Psoas muscle (tissue), 7 donors: ENCODE measurements at regions not wholly inside any gene's neighbourhood (a gene's known extent, or its start where the extent isn't known, plus 50 kb on each side); places are given as distances from the start of the nearest gene placed in this dataset.

Experiments
- ATAC-seq, 4 donors: fragments of 200-7000 bp; cut with Tn5 transposase; one replicate each; pipeline ENCODE4 v1.9.1; 2020; ENCODE audit warnings: moderate library complexity in 3 of 4, mild to moderate bottlenecking in 2 of 4
- DNase-seq, 2 donors: peaks; one replicate each; pipeline ENCODE4 v3.0.0-alpha.2; 2020
- H3K27ac ChIP-seq: fragments of 200-600 bp; one replicate; pipeline ENCODE4 v1.8.0; 2022
- H3K27me3 ChIP-seq, 3 donors: fragments of 200-600 bp in 1 of 3; one replicate each; pipeline versions ENCODE4 v1.6.1 to v1.8.0; 2013 to 2022; ENCODE audit warnings: low read length in 2 of 3, mild to moderate bottlenecking in 2 of 3, moderate library complexity in 1 of 3; ENCODE audit not compliant: insufficient read depth in 3 of 3
- H3K36me3 ChIP-seq, 2 donors: fragments of 200-600 bp in 1 of 2; one replicate each; pipeline versions ENCODE4 v1.6.1 to v1.8.0; 2013 to 2022; ENCODE audit warnings: low read depth in 1 of 2, mild to moderate bottlenecking in 1 of 2, moderate library complexity in 1 of 2; ENCODE audit not compliant: insufficient read depth in 1 of 2
- H3K4me1 ChIP-seq: fragments of 200-600 bp; one replicate; pipeline ENCODE4 v1.8.0; 2022
- H3K4me3 ChIP-seq: fragments of 200-600 bp; one replicate; pipeline ENCODE4 v1.8.0; 2022; ENCODE audit warnings: mild to moderate bottlenecking
- H3K9me3 ChIP-seq: fragments of 200-600 bp; one replicate; pipeline ENCODE4 v1.8.0; 2022
- CTCF ChIP-seq: fragments of 200-600 bp; IDR thresholded peaks from one replicate; pipeline ENCODE4 v1.8.0; 2022; ENCODE audit warnings: antibody characterized with exemption
- WGBS, 3 donors: extraction: QIAGEN DNeasy Blood & Tissue Kit; methylation state at CpG; one replicate each; pipeline versions ENCODE4 v1.1.6 to v1.1.7; 2013; 5-methylcytosine and 5-hydroxymethylcytosine counted together
- intact Hi-C, 2 donors: fragments of 100-400 bp; cut with DNase I; formaldehyde crosslinking; loops; one replicate each; pipeline versions ENCODE4 v1.11.0 to v1.14.2; 2022
- donor health status: healthy with polysubstance abuse.
- donor health status: DM: no; HTN: no; CAD: no; lungs with moderate emphysema.
- donor health status: Bipolar disorder and iron deficiency.
- donor health status: healthy.
- donor health status: DM: yes; HTN: yes; CAD: no.
- donor health status: DM: no; HTN: no; CAD: no.
- donor health status: DM: yes; HTN: yes; CAD: no.

GRCh38 chr3:132159145-132159544 lies 124.3 kb upstream of the CPNE4 start:
- DNase-seq (no peak), ATAC-seq (no peak)
- no peaks in the 10 kb centered on the region for H3K9me3 ChIP-seq
- no peaks in the 10 kb centered on the region for H3K4me1 ChIP-seq
- no peak overlapping the region for H3K4me3 ChIP-seq
- intact Hi-C loops = no loop called here
- H3K27ac ChIP-seq = no peak overlapping the region
- 83 to 86% (median 85%) methylated on average over 2 of the region's 2 CpGs for WGBS, 3 donors
- no peaks in the 10 kb centered on the region for H3K36me3 ChIP-seq
- TF ChIP-seq CTCF = no peak
- H3K27me3 ChIP-seq = peaks cover 0 to 2% (median 0%) of the 10 kb centered on the region in 3 donors

GRCh38 chr3:132160198-132160597 lies 125.4 kb upstream of the CPNE4 start:
- DNase-seq = no peak
- no peak for TF ChIP-seq CTCF
- Histone ChIP-seq H3K9me3 (no peaks in the 10 kb centered on the region), H3K27me3 (peaks cover 0 to 2% (median 0%) of the 10 kb centered on the region in 3 donors), H3K27ac (no peak overlapping the region), H3K4me1 (no peaks in the 10 kb centered on the region), H3K36me3 (no peaks in the 10 kb centered on the region), H3K4me3 (no peak overlapping the region)
- no peak for ATAC-seq
- WGBS, 3 donors = 22 to 64% (median 46%) methylated on average over 1 of the region's 1 CpG
- intact Hi-C loops = no loop called here

- Histone ChIP-seq H3K4me3 (no peak overlapping the region), H3K36me3 (no peaks in the 10 kb centered on the region), H3K27me3 (peaks cover 0 to 2% (median 0%) of the 10 kb centered on the region in 3 donors), H3K4me1 (no peaks in the 10 kb centered on the region), H3K9me3 (no peaks in the 10 kb centered on the region), H3K27ac (no peak overlapping the region)
- TF ChIP-seq CTCF = no peak
- WGBS, 3 donors = 66 to 79% (median 77%) methylated on average over 1 of the region's 1 CpG
- intact Hi-C loops = no loop called here
- DNase-seq = no peak
- no peak for ATAC-seq
Observed at GRCh38 chr3:132161608-132162007, 126.8 kb upstream of the CPNE4 start.

- DNase-seq = no peak
- Histone ChIP-seq H3K27me3 (peaks cover 0 to 2% (median 0%) of the 10 kb centered on the region in 3 donors), H3K36me3 (no peaks in the 10 kb centered on the region), H3K27ac (no peak overlapping the region), H3K4me1 (no peaks in the 10 kb centered on the region), H3K9me3 (no peaks in the 10 kb centered on the region), H3K4me3 (no peak overlapping the region)
- WGBS, 3 donors = 17 to 27% (median 25%) methylated on average over 1 of the region's 1 CpG
- intact Hi-C loops = no loop called here
- TF ChIP-seq CTCF = no peak
- no peak for ATAC-seq
Observed at GRCh38 chr3:132164469-132165092, 129.8 kb upstream of the CPNE4 start.

- Histone ChIP-seq H3K36me3 (no peaks in the 10 kb centered on the region), H3K4me1 (no peaks in the 10 kb centered on the region), H3K4me3 (no peak overlapping the region), H3K9me3 (no peaks in the 10 kb centered on the region), H3K27me3 (peaks cover 0 to under 1% (median 0%) of the 10 kb centered on the region in 3 donors), H3K27ac (no peak overlapping the region)
- intact Hi-C loops = no loop called here
- no peak for DNase-seq
- whole genome bisulfite sequencing, 3 donors = 64 to 74% (median 67%) methylated on average over 5 of the region's 5 CpGs
- no peak for TF ChIP-seq CTCF
- no peak for ATAC-seq
Observed at GRCh38 chr3:132167870-132168269, 133.1 kb upstream of the CPNE4 start.
